ENCODE measurements at regions not wholly inside any gene's neighbourhood (a gene's known extent, or its start where the extent isn't known, plus 50 kb on each side); places are given as distances from the start of the nearest gene placed in this dataset.
"Not testable (repeated sequence)": the region's sequence is repeated elsewhere in the genome, so short reads cannot be mapped to it uniquely, and the experiment has no call there.

GRCh38 chr5:20370061-20370460 is 382.1 kb upstream of the CDH18 start:
- DNase-seq: no peak

GRCh38 chr5:20369518-20369885 is 381.5 kb upstream of the CDH18 start:
- no peak for DNase-seq

GRCh38 chr5:20368571-20369517 is 380.8 kb upstream of the CDH18 start:
- DNase-seq: no peak

GRCh38 chr5:20367178-20367577 is 379.2 kb upstream of the CDH18 start:
- no peak for DNase-seq

GRCh38 chr5:20360263-20360662 is 372.3 kb upstream of the CDH18 start:
- no peak for DNase-seq

GRCh38 chr5:20359377-20359776 is 371.4 kb upstream of the CDH18 start:
- no peak for DNase-seq

- no peak for DNase-seq
Observed at GRCh38 chr5:20353499-20353898, 365.5 kb upstream of the CDH18 start.

GRCh38 chr5:20351849-20352248 is 363.8 kb upstream of the CDH18 start:
- DNase-seq: no peak

GRCh38 chr5:20348321-20348720 is 360.3 kb upstream of the CDH18 start:
- no peak for DNase-seq

- peak; percentile 1 for DNase-seq
Observed at GRCh38 chr5:20347334-20347733, 359.3 kb upstream of the CDH18 start.

- peak; percentile 38 for DNase-seq
Observed at GRCh38 chr5:20340126-20340525, 352.1 kb upstream of the CDH18 start.

GRCh38 chr5:20335978-20336377 is 348.0 kb upstream of the CDH18 start:
- DNase-seq: peak; percentile 2

- no peak for DNase-seq
Observed at GRCh38 chr5:20331826-20332225, 343.8 kb upstream of the CDH18 start.

GRCh38 chr5:20323323-20323722 is 335.3 kb upstream of the CDH18 start:
- no peak for DNase-seq

- no peak for DNase-seq
Observed at GRCh38 chr5:20307391-20307790, 319.4 kb upstream of the CDH18 start.

- no peak for DNase-seq
Observed at GRCh38 chr5:20305463-20305862, 317.5 kb upstream of the CDH18 start.

GRCh38 chr5:20304570-20304969 is 316.6 kb upstream of the CDH18 start:
- not testable (repeated sequence) for DNase-seq

- DNase-seq: no peak
Observed at GRCh38 chr5:20300110-20300509, 312.1 kb upstream of the CDH18 start.

GRCh38 chr5:20294696-20295095 is 306.7 kb upstream of the CDH18 start:
- no peak for DNase-seq

- DNase-seq: no peak
Observed at GRCh38 chr5:20291766-20292165, 303.8 kb upstream of the CDH18 start.

GRCh38 chr5:20287640-20288039 is 299.6 kb upstream of the CDH18 start:
- DNase-seq: no peak

- DNase-seq: peak; percentile 4
Observed at GRCh38 chr5:20286512-20286911, 298.5 kb upstream of the CDH18 start.

GRCh38 chr5:20276959-20277263 is 288.9 kb upstream of the CDH18 start:
- no peak for DNase-seq

GRCh38 chr5:20276061-20276958 is 288.3 kb upstream of the CDH18 start:
- no peak for DNase-seq
